Esophagus muscularis mucosa (tissue), 4 donors: ENCODE measurements at regions not wholly inside any gene's neighbourhood (a gene's known extent, or its start where the extent isn't known, plus 50 kb on each side); places are given as distances from the start of the nearest gene placed in this dataset.

ENCODE experiments used
- DNase-seq: peaks from one replicate; pipeline ENCODE4 v3.0.0-alpha.2; 2017; ENCODE audit errors: extremely low spot score
- H3K27ac ChIP-seq, 4 donors: fragments of 200-600 bp; sonication (generic); replicated peaks in 1 of 4; 1 replicate in 3 of 4; 2 replicates in 1 of 4; pipeline ENCODE4 v1.5.1; 2016 to 2019; ENCODE audit warnings: mild to moderate bottlenecking in 1 of 4
- H3K27me3 ChIP-seq, 4 donors: fragments of 200-600 bp; sonication (generic); one replicate each; pipeline versions ENCODE4 v1.5.1 to v1.6.0; 2016 to 2019
- H3K36me3 ChIP-seq, 4 donors: fragments of 200-600 bp; sonication (generic); one replicate each; pipeline ENCODE4 v1.5.1; 2016 to 2019
- H3K4me1 ChIP-seq, 4 donors: fragments of 200-600 bp; sonication (generic); one replicate each; pipeline ENCODE4 v1.5.1; 2016 to 2019
- H3K4me3 ChIP-seq, 4 donors: fragments of 200-600 bp; sonication (generic); 1 replicate in 2 of 4; 2 replicates in 2 of 4; pipeline ENCODE4 v1.5.1; 2016 to 2019; ENCODE audit warnings: mild to moderate bottlenecking in 4 of 4, moderate library complexity in 1 of 4
- H3K9me3 ChIP-seq, 4 donors: fragments of 200-600 bp; sonication (generic); 1 replicate in 3 of 4; 2 replicates in 1 of 4; pipeline ENCODE4 v1.5.1; 2016 to 2019
- EP300 ChIP-seq: sonication (generic); formaldehyde crosslinking; IDR thresholded peaks from one replicate; pipeline ENCODE4 v1.6.1; 2017; ENCODE audit warnings: antibody characterized with exemption
- POLR2A ChIP-seq: fragments of 450-650 bp; IDR thresholded peaks from one replicate; pipeline ENCODE4 v1.6.1; 2017; ENCODE audit warnings: antibody characterized with exemption, moderate library complexity, mild to moderate bottlenecking, low read depth
- POLR2AphosphoS5 ChIP-seq, 2 donors: sonication (generic); formaldehyde crosslinking; IDR thresholded peaks; one replicate each; pipeline ENCODE4 v1.6.1; 2017; ENCODE audit warnings: antibody characterized with exemption in 2 of 2
- WGBS: methylation state at CpG from one replicate; pipeline ENCODE4 v1.1.5; 2018; 5-methylcytosine and 5-hydroxymethylcytosine counted together
- intact Hi-C: fragments of 100-400 bp; cut with DNase I; formaldehyde crosslinking; loops from one replicate; pipeline ENCODE4 v1.15.1; 2023
- TF ChIP-seq, protein P1 (sequence below), 3 experiments: fragments of 200-600 bp in 2 of 3; fragments of 450-650 bp in 1 of 3; sonication (generic) in 2 of 3; IDR thresholded peaks; one replicate each; pipeline ENCODE4 v1.5.1; 2017 to 2019; ENCODE audit warnings: antibody characterized with exemption in 3 of 3, mild to moderate bottlenecking in 2 of 3, moderate library complexity in 1 of 3

DNA sequence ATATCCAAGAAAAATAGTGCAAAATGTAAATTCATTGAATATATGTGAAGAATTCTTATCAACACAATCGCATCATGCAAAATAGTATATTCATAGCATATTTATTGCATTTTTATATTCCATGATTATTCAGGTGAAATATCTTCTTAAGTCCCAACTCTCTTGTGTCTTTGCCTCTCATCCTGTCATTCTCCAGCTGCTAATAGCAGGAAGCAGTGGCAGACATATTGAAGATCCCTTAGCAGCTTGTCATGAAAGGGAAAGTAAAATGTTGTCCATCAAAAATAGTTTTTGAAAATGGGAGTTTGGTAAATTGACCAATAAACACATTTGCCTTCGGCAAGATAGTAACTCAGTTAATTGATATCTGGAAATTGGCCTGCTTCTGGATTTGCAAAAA is 265.3 kb upstream of the TGFBR2 start:
- DNase-seq, result no peak
- H3K27ac ChIP-seq, result peak overlapping the region in 1 of 4 donors; percentile 73
- H3K4me1 ChIP-seq, result peaks cover 14 to 24% (median 21%) of the 10 kb centered on the region in 4 donors
- intact Hi-C loops, result loop anchor here (10.0 kb wide), 1 partner anchor 354 kb away; no protein-coding TSS in a partner anchor
- H3K4me3 ChIP-seq, result no peak overlapping the region
- 98% methylated on average over 2 of the region's 2 CpGs for WGBS
- no peaks in the 10 kb centered on the region for H3K9me3 ChIP-seq
- TF ChIP-seq EP300 (no peak), POLR2AphosphoS5 (IDR thresholded peaks at IDR 0.05) (no peak), POLR2A (no peak)
- TF ChIP-seq, protein P1, sequence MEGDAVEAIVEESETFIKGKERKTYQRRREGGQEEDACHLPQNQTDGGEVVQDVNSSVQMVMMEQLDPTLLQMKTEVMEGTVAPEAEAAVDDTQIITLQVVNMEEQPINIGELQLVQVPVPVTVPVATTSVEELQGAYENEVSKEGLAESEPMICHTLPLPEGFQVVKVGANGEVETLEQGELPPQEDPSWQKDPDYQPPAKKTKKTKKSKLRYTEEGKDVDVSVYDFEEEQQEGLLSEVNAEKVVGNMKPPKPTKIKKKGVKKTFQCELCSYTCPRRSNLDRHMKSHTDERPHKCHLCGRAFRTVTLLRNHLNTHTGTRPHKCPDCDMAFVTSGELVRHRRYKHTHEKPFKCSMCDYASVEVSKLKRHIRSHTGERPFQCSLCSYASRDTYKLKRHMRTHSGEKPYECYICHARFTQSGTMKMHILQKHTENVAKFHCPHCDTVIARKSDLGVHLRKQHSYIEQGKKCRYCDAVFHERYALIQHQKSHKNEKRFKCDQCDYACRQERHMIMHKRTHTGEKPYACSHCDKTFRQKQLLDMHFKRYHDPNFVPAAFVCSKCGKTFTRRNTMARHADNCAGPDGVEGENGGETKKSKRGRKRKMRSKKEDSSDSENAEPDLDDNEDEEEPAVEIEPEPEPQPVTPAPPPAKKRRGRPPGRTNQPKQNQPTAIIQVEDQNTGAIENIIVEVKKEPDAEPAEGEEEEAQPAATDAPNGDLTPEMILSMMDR (IDR thresholded peaks at IDR 0.05), result no peak
- H3K36me3 ChIP-seq, result no peaks in the 10 kb centered on the region
- no peaks in the 10 kb centered on the region for H3K27me3 ChIP-seq

DNA sequence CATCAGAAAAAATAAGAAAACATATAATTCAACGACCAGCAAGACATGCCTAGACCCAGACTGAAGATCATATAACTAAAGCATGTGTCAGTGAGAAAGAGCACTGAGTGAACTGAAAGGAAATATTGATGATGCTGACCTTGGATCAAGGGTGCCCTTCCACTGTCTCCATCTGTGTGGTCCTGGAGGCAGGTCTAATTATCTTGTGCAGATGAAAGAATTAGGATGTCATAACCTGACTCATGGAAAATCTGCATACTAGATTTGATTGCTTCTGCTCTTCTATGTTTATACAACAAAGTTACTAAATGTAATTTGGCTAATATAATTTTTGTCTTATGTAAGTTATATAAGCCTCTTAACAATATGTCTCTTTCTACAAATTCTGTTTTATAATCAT is 264.6 kb upstream of the TGFBR2 start:
- Histone ChIP-seq H3K9me3 (no peaks in the 10 kb centered on the region), H3K4me3 (no peak overlapping the region), H3K36me3 (no peaks in the 10 kb centered on the region), H3K27me3 (no peaks in the 10 kb centered on the region), H3K27ac (peak overlapping the region; percentile 56 to 73 (median 71)), H3K4me1 (peaks cover 14 to 24% (median 21%) of the 10 kb centered on the region in 4 donors)
- 91% methylated on average over 1 of the region's 1 CpG for WGBS
- intact Hi-C loops, result loop anchor here (10.0 kb wide), 1 partner anchor 353 kb away; no protein-coding TSS in a partner anchor
- TF ChIP-seq EP300 (no peak), POLR2AphosphoS5 (IDR thresholded peaks at IDR 0.05) (no peak)
- DNase-seq, result no peak

DNA sequence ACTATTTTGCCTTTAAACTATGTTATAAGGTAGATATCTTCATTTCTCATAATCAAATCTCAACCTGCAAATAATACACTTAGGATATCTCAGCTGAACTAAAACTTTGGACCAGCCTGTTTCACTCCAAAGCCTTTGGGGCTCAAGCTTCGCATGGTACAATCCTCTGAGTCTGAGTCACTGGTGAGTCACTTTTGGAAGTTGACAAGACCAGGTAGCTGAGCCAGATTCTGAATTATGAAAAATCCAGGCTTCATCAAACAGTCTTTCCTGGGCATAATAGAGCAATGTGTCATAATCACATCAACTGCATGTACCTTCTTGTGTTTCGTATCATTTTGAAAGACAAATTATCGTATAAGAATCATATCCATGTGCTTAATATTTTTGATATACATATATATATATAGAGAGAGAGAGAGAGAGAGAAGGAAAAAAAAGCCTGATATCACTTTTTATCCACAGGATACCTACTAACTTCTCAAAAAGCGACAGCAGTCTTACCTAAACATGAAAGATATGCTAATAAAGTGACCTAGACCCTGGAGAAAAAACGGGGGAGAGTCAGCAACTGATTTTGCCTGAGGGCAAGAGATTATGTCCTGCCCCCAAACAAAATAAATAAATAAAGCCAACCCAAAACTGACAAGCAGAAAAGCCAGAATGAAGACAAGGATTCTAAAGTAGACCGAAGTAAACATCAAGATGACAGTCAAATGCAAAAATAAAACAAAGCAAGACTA is 263.9 kb upstream of the TGFBR2 start:
- H3K4me1 ChIP-seq, result peaks cover 14 to 29% (median 21%) of the 10 kb centered on the region in 4 donors
- peak overlapping the region; percentile 62 to 73 (median 71) for H3K27ac ChIP-seq
- 46% methylated on average over 6 of the region's 6 CpGs for WGBS
- H3K4me3 ChIP-seq, result no peak overlapping the region
- TF ChIP-seq, protein P1 (IDR thresholded peaks at IDR 0.05), result no peak
- TF ChIP-seq POLR2A (no peak), POLR2AphosphoS5 (IDR thresholded peaks at IDR 0.05) (peak; percentile 76 to 89)
- no peaks in the 10 kb centered on the region for H3K9me3 ChIP-seq
- no peaks in the 10 kb centered on the region for H3K27me3 ChIP-seq
- DNase-seq, result no peak
- intact Hi-C loops, result loop anchor here (10.0 kb wide), 1 partner anchor 352 kb away; no protein-coding TSS in a partner anchor
- H3K36me3 ChIP-seq, result no peaks in the 10 kb centered on the region

DNA sequence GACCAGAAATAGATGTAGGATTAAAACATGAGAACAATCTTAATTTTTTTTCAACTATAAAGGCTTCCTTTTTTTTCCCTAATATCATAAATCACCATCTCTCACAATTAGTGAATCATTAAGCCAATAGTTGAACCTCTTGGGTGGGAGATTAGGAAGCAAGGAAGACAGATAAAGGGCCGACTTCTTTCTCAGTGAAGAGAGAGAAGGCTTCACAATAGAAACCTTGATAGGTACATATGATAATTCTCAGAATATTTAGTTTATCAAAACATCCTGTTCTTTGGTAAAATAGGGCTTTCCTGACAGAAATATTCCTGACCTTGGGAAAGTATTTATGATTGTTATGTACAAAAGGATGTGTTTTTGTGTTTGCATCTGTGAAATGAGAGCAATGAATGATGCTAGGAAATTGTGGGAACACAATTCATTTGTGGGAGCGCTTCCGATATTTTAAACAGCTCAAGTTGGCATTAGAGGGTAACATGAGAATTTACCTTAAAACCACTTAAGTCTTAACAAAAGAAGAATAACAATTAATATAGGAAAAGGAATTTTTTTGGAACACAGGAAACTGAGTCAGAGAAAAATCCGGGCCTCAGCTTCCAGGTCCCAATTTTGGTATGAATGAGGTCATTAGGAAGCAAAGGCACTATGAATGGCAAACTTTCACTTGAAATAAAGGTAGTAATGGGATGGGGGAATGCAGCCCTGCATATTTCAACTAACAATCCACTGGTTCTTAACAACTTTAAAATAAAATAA is 263.2 kb upstream of the TGFBR2 start:
- Histone ChIP-seq H3K9me3 (no peaks in the 10 kb centered on the region), H3K27ac (peak overlapping the region; percentile 62 to 73 (median 71)), H3K4me3 (no peak overlapping the region), H3K4me1 (peaks cover 19 to 34% (median 23%) of the 10 kb centered on the region in 4 donors), H3K36me3 (no peaks in the 10 kb centered on the region), H3K27me3 (no peaks in the 10 kb centered on the region)
- intact Hi-C loops, result loop anchor here (10.0 kb wide), 1 partner anchor 352 kb away; no protein-coding TSS in a partner anchor
- TF ChIP-seq EP300 (no peak), POLR2A (no peak), POLR2AphosphoS5 (IDR thresholded peaks at IDR 0.05) (no peak)
- TF ChIP-seq, protein P1 (IDR thresholded peaks at IDR 0.05), result no peak
- WGBS, result 92% methylated on average over 4 of the region's 4 CpGs
- DNase-seq, result no peak

GRCh38 chr3:30343861-30344260 is 262.5 kb upstream of the TGFBR2 start:
- intact Hi-C loops, result loop anchor here (10.0 kb wide), 1 partner anchor 351 kb away; no protein-coding TSS in a partner anchor
- DNase-seq, result no peak
- Histone ChIP-seq H3K27ac (peak overlapping the region in 1 of 4 donors; percentile 6), H3K36me3 (no peaks in the 10 kb centered on the region), H3K27me3 (no peaks in the 10 kb centered on the region), H3K9me3 (no peaks in the 10 kb centered on the region), H3K4me3 (no peak overlapping the region), H3K4me1 (peaks cover 19 to 34% (median 23%) of the 10 kb centered on the region in 4 donors)
- TF ChIP-seq EP300 (no peak), POLR2AphosphoS5 (IDR thresholded peaks at IDR 0.05) (no peak), POLR2A (no peak)
- TF ChIP-seq, protein P1 (IDR thresholded peaks at IDR 0.05), result no peak
- 93% methylated on average over 1 of the region's 1 CpG for WGBS
